Mucosa of rectum (tissue), 2 donors: ENCODE measurements at regions not wholly inside any gene's neighbourhood (a gene's known extent, or its start where the extent isn't known, plus 50 kb on each side); places are given as distances from the start of the nearest gene placed in this dataset.

Experiments
- H3K27ac ChIP-seq, 2 donors: one replicate each; pipeline ENCODE4 v1.7.0; 2013; ENCODE audit warnings: inconsistent platforms in 2 of 2, low read depth in 2 of 2, low read length in 2 of 2
- H3K27me3 ChIP-seq, 2 donors: one replicate each; pipeline ENCODE4 v1.7.0; 2013; ENCODE audit warnings: low read length in 2 of 2; ENCODE audit not compliant: control insufficient read depth in 2 of 2, insufficient read depth in 2 of 2
- H3K36me3 ChIP-seq, 2 donors: one replicate each; pipeline ENCODE4 v1.7.0; 2013; ENCODE audit warnings: low read length in 2 of 2; ENCODE audit not compliant: control insufficient read depth in 2 of 2, insufficient read depth in 2 of 2
- H3K4me1 ChIP-seq, 2 donors: one replicate each; pipeline ENCODE4 v1.7.0; 2013; ENCODE audit warnings: low read length in 2 of 2, mild to moderate bottlenecking in 1 of 2; ENCODE audit not compliant: control insufficient read depth in 2 of 2, insufficient read depth in 2 of 2
- H3K4me3 ChIP-seq, 2 donors: one replicate each; pipeline ENCODE4 v1.7.0; 2013; ENCODE audit warnings: low read length in 2 of 2
- H3K9ac ChIP-seq, 2 donors: one replicate each; pipeline ENCODE4 v1.7.0; 2013; ENCODE audit warnings: low read length in 2 of 2, low read depth in 1 of 2, mild to moderate bottlenecking in 1 of 2
- H3K9me3 ChIP-seq, 2 donors: one replicate each; pipeline ENCODE4 v1.7.0; 2013; ENCODE audit warnings: low read length in 2 of 2; ENCODE audit not compliant: control insufficient read depth in 2 of 2
- donor health status: healthy.
- donor health status: Normal muscosa, but diverticular disease.

DNA sequence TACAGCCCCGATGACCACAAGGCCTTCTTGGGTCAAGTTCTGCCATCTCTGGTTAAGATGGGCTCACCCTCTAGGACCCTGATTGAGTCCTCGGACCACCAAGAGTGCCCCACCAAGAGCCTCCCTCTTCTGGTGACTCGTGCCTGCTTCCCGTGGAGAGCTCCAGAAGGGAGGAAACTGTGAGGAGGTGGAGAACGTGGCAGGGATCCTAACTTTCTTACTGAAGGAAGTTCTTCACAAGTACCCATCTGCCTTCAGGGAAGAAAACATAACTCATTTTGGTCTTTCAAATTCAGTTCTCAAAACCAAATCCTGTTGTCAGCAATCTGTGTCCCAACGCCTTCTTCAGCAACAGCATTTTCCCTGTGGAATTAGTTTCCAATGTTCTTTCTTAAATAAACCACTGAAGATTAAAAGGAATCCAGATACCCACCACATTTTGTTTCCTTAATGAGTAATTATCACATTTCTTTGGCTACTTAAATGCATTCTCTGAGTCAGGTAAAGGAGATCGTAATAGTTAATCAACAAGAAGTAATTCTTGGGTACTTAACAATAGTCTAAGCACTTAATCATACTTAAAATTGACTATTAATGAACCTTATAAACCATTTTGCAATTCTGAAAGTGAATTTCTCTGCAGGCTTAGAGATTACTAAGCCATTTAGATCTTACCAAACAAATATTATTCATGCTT, 185.8 kb upstream of the SGK1 start:
- no peaks in the 10 kb centered on the region for H3K27me3 ChIP-seq
- no peak overlapping the region for H3K4me3 ChIP-seq
- no peaks in the 10 kb centered on the region for H3K9me3 ChIP-seq
- H3K36me3 ChIP-seq, result no peaks in the 10 kb centered on the region
- peak overlapping the region; percentile 65 to 80 for H3K27ac ChIP-seq
- H3K4me1 ChIP-seq, result peaks cover 6 to 14% of the 10 kb centered on the region in 2 donors
- H3K9ac ChIP-seq, result no peak overlapping the region

DNA sequence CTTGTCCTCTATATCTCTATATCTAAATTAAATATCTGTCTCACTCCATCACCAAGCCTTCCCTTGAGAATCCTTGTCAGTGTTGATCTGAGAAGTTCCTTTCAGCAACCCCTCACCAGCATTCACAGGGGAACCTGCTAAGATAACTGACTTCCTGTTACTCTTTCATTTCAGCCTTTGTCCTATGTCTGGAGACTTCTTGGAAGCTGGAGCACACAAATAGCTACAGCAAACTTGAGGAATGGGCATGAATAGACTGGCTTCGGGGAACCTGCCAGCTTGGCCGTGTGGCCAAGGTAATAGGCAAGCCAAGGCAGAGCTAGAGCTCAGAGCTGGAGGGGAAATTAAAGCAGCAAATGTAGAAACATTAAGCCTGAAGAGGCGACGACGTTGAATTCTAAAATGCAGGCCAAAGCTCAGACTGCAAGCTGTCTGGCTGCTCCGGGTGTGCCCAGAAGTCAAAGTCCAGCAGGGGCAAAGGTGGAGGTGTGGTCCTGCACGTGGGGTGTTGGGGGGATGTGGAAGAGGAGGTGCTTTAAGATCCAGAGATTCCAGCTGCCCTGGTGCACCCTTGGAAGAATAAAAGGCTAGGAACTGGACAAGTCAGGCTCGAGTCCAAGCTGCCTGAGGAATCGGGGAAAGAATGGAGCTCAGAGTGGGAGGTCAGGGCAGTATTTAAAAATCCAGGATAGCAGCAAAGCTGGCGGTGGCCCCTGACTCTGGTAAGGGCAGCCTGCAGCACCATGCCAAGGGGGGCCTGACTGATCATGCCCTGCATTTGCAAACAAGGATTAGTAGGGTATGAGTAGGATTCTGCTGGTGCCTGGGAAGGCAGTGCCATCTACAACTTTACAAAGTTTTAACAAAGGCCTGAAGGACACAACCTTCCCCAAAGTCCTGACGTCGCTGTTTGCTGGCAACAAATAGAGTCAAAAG, 185.0 kb upstream of the SGK1 start:
- Histone ChIP-seq H3K27me3 (no peaks in the 10 kb centered on the region), H3K27ac (peak overlapping the region; percentile 65 to 80), H3K4me1 (peaks cover 6 to 14% of the 10 kb centered on the region in 2 donors), H3K9ac (no peak overlapping the region), H3K9me3 (no peaks in the 10 kb centered on the region), H3K4me3 (no peak overlapping the region), H3K36me3 (no peaks in the 10 kb centered on the region)

DNA sequence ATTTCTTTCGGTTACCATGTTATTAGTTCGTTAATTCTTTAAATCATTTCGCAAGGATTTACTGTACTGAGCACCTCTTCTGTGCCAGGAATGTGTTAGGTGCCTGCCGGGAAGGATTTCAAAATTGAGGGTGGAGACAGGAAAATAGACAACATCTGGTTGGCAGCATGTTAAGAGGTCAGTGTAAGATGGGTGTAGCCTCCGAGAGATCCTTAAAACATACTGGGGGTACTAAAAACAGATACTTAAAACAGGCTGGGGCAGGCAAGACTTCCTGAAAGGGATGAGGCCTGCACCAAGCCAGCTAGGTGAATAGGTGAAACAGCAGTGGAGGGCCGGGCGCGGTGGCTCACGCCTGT, 178.0 kb upstream of the SGK1 start:
- no peaks in the 10 kb centered on the region for H3K27me3 ChIP-seq
- H3K27ac ChIP-seq, result no peak overlapping the region
- no peaks in the 10 kb centered on the region for H3K9me3 ChIP-seq
- no peaks in the 10 kb centered on the region for H3K36me3 ChIP-seq
- no peak overlapping the region for H3K9ac ChIP-seq
- no peak overlapping the region for H3K4me3 ChIP-seq
- no peaks in the 10 kb centered on the region for H3K4me1 ChIP-seq

DNA sequence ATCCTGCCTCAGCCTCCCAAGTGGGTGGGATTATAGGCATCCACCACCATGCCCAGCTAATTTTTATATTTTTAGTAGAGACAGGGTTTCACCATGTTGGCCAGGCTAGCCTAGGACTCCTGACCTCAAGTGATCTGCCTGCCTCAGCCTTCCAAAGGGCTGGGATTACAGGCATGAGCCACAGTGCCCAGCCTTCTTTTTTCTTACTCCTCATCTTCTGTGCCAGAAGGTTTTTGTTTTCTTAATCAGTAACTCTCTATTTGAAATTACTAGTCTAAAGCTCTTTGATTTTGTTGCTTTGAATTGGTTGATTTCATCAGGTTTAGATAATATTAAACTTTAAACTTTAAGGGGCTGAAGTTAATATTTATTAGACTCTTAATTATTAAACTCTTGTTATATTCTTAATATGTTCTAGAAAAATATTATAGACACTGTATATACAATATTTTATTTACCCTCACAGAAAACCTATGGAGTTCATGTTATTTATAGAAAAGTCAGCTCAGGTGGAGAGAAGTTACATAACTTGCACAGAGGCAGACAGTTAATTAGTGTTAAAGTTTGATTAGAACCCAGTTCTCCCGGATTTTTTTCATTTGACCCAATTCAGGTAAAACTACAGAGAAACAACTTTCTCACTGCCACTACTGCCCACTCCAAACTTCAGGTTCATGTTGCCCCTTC, 177.4 kb upstream of the SGK1 start:
- H3K9me3 ChIP-seq, result no peaks in the 10 kb centered on the region
- H3K27me3 ChIP-seq, result no peaks in the 10 kb centered on the region
- no peaks in the 10 kb centered on the region for H3K36me3 ChIP-seq
- H3K4me1 ChIP-seq, result no peaks in the 10 kb centered on the region
- no peak overlapping the region for H3K4me3 ChIP-seq
- H3K27ac ChIP-seq, result no peak overlapping the region
- no peak overlapping the region for H3K9ac ChIP-seq

DNA sequence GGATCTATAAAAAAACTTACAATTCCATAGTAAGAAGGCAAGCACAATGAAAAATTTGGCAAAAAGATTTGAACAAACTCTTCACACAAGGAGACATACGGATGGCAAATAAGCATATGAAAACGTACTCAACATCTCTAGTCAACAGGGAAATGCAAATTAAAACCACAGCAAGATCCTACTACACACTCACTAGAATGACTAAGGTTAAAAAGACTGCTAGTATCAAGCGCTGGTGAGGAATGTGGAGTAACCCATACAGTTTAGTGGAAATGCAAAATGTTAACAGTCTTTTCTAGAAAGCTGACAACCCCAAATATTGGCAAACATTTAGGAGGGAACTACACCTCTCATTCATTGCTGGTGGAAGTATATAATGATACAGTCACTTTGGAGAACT, 175.9 kb upstream of the SGK1 start:
- no peaks in the 10 kb centered on the region for H3K9me3 ChIP-seq
- H3K4me1 ChIP-seq, result no peaks in the 10 kb centered on the region
- H3K27ac ChIP-seq, result no peak overlapping the region
- H3K27me3 ChIP-seq, result no peaks in the 10 kb centered on the region
- H3K9ac ChIP-seq, result no peak overlapping the region
- no peaks in the 10 kb centered on the region for H3K36me3 ChIP-seq
- H3K4me3 ChIP-seq, result no peak overlapping the region

DNA sequence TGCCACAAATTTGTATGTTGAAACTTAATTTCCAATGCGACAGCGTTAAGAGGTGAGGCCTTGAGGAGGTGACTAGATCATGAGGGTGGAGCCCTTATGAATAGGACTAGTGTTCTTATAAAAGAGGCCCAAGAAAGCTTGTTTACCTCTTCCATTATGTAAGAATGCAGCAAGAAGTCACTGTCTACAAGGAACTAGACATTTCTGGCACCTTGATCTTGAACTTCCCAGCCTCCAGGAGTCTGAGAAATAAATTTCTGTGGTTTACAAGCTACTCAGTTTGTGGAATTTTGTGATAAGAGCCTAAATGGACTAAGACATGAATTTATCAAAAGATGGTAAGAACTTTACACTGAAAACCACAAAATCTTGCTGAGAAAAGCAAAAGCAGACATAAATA, 173.6 kb upstream of the SGK1 start:
- Histone ChIP-seq H3K9me3 (no peaks in the 10 kb centered on the region), H3K4me1 (no peaks in the 10 kb centered on the region), H3K36me3 (no peaks in the 10 kb centered on the region), H3K4me3 (no peak overlapping the region), H3K27ac (no peak overlapping the region), H3K9ac (no peak overlapping the region), H3K27me3 (no peaks in the 10 kb centered on the region)

DNA sequence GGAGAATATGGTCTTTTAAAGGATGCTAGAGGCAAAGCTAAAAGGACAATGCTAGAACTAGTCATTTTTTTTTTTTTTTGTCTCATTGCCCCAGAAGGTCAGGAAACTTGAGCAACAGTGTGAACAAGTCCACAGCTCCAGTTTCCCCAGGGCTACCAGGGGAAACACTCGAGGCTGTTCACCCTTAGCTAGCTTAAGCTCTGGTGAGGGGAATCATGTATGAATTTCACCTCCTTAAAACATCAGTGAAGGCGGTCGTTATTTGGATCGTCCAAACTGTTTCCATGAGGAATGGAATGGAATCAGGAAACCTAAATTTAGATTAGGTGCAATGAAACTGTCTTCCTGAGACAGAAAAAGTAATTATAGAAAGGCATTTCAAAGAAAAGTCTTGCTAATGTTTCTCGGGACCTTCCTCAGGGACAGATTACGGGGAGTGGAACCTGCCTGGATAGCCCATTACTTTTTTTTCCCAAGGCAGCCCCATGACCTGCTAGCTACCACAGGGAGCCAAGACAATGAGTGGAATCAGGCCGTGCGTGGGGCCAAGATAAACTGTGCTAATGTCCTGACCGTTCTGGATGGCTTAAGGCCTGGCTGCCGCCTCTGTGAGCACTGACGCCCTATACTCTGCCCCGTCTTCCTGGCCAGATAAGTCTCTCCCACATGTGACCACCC, 164.8 kb upstream of the SGK1 start:
- Histone ChIP-seq H3K9ac (no peak overlapping the region), H3K4me3 (no peak overlapping the region), H3K27ac (no peak overlapping the region), H3K9me3 (no peaks in the 10 kb centered on the region), H3K36me3 (no peaks in the 10 kb centered on the region), H3K4me1 (no peaks in the 10 kb centered on the region), H3K27me3 (no peaks in the 10 kb centered on the region)

DNA sequence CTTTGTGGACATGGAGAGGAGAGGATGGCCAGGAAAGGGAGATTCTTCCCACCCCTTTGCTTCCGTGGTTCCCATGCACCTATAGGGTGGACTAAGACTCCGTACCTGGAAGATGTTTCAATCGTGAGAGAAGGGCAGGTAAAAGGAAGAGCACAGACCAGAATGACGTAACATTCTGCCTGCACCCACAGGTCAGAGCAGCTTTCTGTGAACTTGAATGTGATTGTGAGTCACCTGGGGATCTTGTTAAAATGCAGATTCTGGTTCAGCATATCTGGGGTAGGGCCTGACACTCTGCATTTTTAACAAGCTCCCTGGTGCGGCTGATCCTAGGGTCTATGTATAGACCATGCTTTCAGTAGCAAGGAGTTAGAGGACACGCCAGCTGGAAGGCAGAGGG, 164.1 kb upstream of the SGK1 start:
- Histone ChIP-seq H3K27me3 (no peaks in the 10 kb centered on the region), H3K9ac (no peak overlapping the region), H3K4me3 (no peak overlapping the region), H3K27ac (no peak overlapping the region), H3K36me3 (no peaks in the 10 kb centered on the region), H3K9me3 (no peaks in the 10 kb centered on the region), H3K4me1 (no peaks in the 10 kb centered on the region)

DNA sequence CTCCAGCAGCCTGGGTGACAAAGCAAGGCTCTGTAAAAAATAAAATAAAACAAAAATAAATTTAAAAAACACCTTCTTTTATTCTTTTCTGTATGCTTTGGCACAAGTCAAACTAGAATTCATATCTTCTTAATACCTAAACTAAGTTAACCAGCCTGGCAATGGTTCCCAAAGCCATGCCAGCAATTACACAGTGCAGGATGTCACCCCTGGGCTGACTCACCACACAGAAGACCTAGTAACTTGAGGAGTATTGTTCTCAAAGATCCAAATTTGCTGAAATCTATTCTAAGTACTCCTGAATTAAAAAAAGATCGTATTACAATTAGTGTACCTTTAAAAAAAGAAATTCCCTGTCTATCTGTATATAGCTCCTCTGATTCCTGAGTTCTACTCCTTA, 162.7 kb upstream of the SGK1 start:
- Histone ChIP-seq H3K27me3 (no peaks in the 10 kb centered on the region), H3K27ac (no peak overlapping the region), H3K9ac (no peak overlapping the region), H3K36me3 (no peaks in the 10 kb centered on the region), H3K9me3 (no peaks in the 10 kb centered on the region), H3K4me3 (no peak overlapping the region), H3K4me1 (no peaks in the 10 kb centered on the region)
